ENCODE measurements at regions not wholly inside any gene's neighbourhood (a gene's known extent, or its start where the extent isn't known, plus 50 kb on each side); places are given as distances from the start of the nearest gene placed in this dataset.

DNA sequence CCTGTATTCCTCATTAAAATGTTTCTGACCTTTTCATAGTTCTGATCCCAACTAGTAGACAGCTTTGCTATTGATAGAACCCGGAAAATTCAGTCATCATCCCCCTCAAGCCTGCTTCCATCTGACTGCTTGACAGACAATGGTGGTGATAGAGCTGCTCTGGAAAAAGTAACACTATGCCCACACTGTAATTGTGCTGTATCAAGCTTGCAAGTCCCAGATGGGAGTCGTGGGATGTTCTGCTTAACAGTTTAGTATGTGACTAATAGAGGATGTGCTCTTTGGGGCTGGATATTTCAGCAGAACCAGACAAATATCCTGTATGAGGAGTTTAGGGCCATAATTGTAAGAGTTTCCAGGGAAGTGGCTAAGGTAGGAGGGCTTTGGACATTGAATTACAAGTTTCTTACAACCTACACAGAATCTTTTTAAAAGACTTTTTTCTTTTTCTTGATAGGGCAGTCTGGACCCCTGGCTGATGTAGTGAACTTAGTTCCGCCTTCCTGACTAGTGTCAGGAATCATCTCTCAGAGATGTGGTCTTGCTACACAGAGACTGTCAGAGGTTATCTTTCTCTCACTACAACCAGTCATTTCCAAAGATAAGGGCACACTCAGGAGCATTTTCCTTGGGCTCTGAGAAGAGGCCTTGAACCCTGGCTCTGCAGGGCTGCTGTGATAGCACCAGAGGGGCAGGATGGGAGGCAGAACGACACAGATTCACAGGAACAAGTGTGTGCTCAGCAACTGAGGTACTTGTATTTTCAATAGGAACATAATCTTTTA, 158.0 kb upstream of the RBMS1 start:
- no peak overlapping the region for H3K4me3 Mint-ChIP-seq
- H3K27me3 Mint-ChIP-seq (ENCODE audit: low read depth, poor library complexity): peaks cover 4% of the 10 kb centered on the region
- DNase-seq: no peak
- H3K4me1 Mint-ChIP-seq: no peaks in the 10 kb centered on the region
- H3K36me3 Mint-ChIP-seq (ENCODE audit: low read depth): no peaks in the 10 kb centered on the region
- H3K9me3 Mint-ChIP-seq: no peaks in the 10 kb centered on the region
- H3K27ac Mint-ChIP-seq: no peak overlapping the region
- TF ChIP-seq, protein P1, sequence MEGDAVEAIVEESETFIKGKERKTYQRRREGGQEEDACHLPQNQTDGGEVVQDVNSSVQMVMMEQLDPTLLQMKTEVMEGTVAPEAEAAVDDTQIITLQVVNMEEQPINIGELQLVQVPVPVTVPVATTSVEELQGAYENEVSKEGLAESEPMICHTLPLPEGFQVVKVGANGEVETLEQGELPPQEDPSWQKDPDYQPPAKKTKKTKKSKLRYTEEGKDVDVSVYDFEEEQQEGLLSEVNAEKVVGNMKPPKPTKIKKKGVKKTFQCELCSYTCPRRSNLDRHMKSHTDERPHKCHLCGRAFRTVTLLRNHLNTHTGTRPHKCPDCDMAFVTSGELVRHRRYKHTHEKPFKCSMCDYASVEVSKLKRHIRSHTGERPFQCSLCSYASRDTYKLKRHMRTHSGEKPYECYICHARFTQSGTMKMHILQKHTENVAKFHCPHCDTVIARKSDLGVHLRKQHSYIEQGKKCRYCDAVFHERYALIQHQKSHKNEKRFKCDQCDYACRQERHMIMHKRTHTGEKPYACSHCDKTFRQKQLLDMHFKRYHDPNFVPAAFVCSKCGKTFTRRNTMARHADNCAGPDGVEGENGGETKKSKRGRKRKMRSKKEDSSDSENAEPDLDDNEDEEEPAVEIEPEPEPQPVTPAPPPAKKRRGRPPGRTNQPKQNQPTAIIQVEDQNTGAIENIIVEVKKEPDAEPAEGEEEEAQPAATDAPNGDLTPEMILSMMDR (IDR thresholded peaks at IDR 0.05): no peak

DNA sequence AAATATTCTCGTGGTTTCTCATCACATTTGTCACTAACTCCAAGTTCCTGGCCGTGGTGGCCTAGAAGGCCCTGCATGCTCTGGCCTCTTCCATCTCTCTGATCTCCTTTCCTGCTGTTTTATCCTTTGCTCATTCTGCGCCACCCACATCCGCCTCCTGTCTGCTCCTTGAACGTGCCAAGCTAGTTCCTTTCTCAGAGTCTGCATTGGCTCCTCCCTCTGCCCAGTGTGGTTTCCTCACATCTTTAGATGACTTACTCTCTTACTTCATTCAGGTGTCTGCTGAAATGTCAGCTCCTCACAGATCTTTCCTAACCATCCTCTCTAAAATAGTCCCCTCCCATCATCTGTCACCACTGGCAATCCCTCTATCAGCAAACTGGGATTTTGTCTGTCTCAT, 158.6 kb upstream of the RBMS1 start:
- TF ChIP-seq, protein P1 (IDR thresholded peaks at IDR 0.05): no peak
- Mint-ChIP-seq H3K4me3 (no peak overlapping the region), H3K9me3 (no peaks in the 10 kb centered on the region), H3K36me3 (ENCODE audit: low read depth) (no peaks in the 10 kb centered on the region), H3K27me3 (ENCODE audit: low read depth, poor library complexity) (peaks cover 4% of the 10 kb centered on the region), H3K4me1 (peaks cover 5% of the 10 kb centered on the region), H3K27ac (no peak overlapping the region)
- DNase-seq: no peak

DNA sequence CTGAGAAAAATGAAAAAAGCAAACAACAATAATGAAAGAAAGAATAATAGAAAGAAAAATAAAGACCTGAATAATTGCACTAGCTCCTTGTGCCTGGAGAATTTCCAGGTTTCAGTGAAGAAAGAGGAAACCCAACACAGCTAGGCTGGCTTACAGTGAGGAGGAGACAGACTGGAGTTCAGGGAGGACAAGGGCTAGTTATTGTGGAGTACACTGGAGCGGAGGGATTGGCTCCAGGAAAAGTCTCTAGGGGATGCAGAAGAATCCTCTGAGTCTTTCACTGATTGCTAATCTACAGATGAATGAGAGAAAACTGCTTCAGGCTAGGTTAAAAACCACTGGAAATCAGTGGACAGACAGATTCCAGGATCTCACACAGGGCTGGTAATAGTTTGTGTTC, 163.6 kb upstream of the RBMS1 start:
- no peaks in the 10 kb centered on the region for H3K36me3 Mint-ChIP-seq (ENCODE audit: low read depth)
- no peak for DNase-seq
- no peaks in the 10 kb centered on the region for H3K27me3 Mint-ChIP-seq (ENCODE audit: low read depth, poor library complexity)
- peak overlapping the region; percentile 56 for H3K27ac Mint-ChIP-seq
- H3K4me3 Mint-ChIP-seq: no peak overlapping the region
- no peaks in the 10 kb centered on the region for H3K9me3 Mint-ChIP-seq
- TF ChIP-seq, protein P1 (IDR thresholded peaks at IDR 0.05): no peak
- peaks cover 6% of the 10 kb centered on the region for H3K4me1 Mint-ChIP-seq

DNA sequence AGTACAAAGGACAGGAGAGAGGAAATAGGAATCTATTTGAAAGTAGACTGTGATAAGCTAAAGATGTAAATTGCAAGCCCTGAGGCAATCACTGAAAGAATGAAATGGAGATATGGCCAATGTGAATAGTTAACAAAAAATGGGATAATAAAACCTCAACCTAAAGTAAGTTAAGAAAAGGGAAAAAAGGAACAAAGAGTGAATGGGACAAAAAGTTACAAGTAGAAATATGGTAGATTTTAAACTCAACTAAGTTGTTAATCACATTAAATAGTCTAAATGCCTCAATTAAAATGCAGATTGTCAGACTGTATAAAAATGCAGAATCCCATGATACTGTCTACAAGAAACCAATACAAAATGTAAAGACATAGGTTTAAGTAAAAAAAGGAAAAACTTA, 165.2 kb upstream of the RBMS1 start:
- H3K4me1 Mint-ChIP-seq: peaks cover 6% of the 10 kb centered on the region
- H3K9me3 Mint-ChIP-seq: no peaks in the 10 kb centered on the region
- TF ChIP-seq, protein P1 (IDR thresholded peaks at IDR 0.05): no peak
- DNase-seq: no peak
- no peaks in the 10 kb centered on the region for H3K27me3 Mint-ChIP-seq (ENCODE audit: low read depth, poor library complexity)
- no peak overlapping the region for H3K4me3 Mint-ChIP-seq
- H3K27ac Mint-ChIP-seq: no peak overlapping the region
- no peaks in the 10 kb centered on the region for H3K36me3 Mint-ChIP-seq (ENCODE audit: low read depth)

DNA sequence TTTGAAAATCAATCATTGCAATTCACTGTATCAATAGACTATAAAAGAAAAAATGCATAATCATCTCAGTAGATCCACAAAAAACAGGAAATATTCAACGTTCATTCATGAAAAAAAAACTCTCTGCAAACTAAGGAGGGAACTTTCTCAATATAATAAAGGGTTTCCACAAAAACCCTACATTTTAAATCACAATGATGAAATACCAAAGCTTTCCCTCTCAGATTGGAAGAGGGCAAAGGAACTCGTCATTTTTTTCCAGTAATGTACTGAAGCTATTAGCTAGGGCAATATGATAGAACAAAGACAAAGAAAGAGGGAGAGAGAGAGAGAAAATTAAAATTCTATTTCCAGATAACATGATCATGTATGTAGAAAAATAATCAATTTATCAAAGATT, 167.1 kb upstream of the RBMS1 start:
- Mint-ChIP-seq H3K4me1 (peaks cover 20% of the 10 kb centered on the region), H3K4me3 (no peak overlapping the region), H3K27ac (no peak overlapping the region), H3K36me3 (ENCODE audit: low read depth) (no peaks in the 10 kb centered on the region), H3K27me3 (ENCODE audit: low read depth, poor library complexity) (no peaks in the 10 kb centered on the region), H3K9me3 (no peaks in the 10 kb centered on the region)
- no peak for DNase-seq
- TF ChIP-seq, protein P1 (IDR thresholded peaks at IDR 0.05): no peak

DNA sequence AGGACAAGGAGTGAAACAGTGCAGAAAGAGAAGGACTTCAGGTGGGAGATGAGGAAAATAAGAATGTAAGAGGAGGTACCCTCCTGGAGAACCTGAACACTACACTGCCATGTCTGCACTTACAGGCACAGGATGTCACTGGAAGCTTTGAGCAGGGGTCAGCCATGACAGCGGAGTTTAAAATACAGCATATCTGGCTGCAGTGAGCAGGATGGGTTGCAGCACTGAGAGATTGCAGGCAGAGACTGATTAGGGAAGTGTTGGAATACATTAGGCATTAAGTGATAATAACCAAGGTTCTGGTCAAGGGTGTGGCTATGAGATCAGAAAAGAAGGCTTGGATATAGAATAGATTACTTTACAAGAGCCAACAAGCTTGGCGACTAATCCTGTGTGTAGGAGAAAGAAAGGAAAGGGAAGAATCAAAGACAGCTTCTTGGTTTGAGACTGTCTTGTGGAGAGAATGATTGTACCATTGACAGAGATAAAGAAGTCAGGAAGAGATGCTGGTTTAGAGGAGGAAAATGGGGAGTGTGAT, 171.1 kb upstream of the RBMS1 start:
- Mint-ChIP-seq H3K27ac (no peak overlapping the region), H3K4me3 (no peak overlapping the region), H3K4me1 (peaks cover 29% of the 10 kb centered on the region), H3K9me3 (no peaks in the 10 kb centered on the region), H3K36me3 (ENCODE audit: low read depth) (no peaks in the 10 kb centered on the region), H3K27me3 (ENCODE audit: low read depth, poor library complexity) (peaks cover 3% of the 10 kb centered on the region)
- TF ChIP-seq, protein P1 (IDR thresholded peaks at IDR 0.05): no peak
- DNase-seq: no peak

All from nephron progenitor cell (in vitro differentiated cells).